Breast epithelium (tissue), 3 donors: ENCODE measurements at regions not wholly inside any gene's neighbourhood (a gene's known extent, or its start where the extent isn't known, plus 50 kb on each side); places are given as distances from the start of the nearest gene placed in this dataset.

Source experiments
- POLR2A ChIP-seq: fragments of 450-650 bp; IDR thresholded peaks from one replicate; pipeline ENCODE4 v1.6.1; 2016; ENCODE audit warnings: antibody characterized with exemption, mild to moderate bottlenecking, moderate library complexity
- POLR2AphosphoS5 ChIP-seq, 3 donors: sonication (generic); formaldehyde crosslinking; IDR thresholded peaks; one replicate each; pipeline ENCODE4 v1.6.1; 2017; ENCODE audit warnings: antibody characterized with exemption in 3 of 3

- TF ChIP-seq POLR2AphosphoS5 (IDR thresholded peaks at IDR 0.05): no peak
- TF ChIP-seq POLR2A: no peak
These were observed 1371.8 kb upstream of the PRMT6 start for GRCh38 chr1:105684714-105685113.
